ENCODE measurements at regions not wholly inside any gene's neighbourhood (a gene's known extent, or its start where the extent isn't known, plus 50 kb on each side); places are given as distances from the start of the nearest gene placed in this dataset.
"Not testable (repeated sequence)": the region's sequence is repeated elsewhere in the genome, so short reads cannot be mapped to it uniquely, and the experiment has no call there.

DNA sequence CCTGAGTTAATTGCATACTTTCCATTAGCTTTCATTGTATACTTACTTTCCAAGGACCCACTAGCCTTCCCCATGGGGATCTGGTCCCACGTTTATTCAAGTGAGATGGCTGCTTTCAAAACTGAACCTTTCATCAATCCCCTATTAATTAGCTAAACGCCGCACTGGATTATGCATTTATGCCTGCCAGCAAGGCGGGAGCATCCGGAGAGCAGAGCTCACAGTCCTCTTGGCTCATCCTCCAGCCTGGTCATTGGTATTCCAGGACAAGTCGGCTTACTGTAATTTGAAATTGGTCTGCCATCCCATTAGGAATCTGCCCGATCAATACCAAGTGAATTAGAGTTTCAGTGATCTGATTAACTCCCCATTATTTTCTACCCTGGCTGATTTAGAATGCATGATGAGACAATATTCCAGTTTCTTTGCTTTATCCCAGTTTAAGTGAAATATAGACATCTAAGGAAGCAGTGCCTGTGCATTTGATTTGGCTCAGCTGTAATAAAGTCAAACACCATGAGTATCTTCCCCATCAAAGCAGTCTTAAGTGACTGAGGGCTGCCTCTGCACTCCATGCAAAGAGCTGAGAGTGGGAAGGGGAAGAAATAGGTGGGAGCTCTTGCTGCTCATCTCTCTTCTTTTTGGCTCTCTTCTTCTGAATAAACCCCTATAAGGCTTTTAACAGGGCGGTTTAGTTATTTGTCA is 411.4 kb downstream of the GPAT3 start:
- H3K4me3 ChIP-seq (ENCODE audit: control insufficient read depth, low read depth, low read length) = no peak overlapping the region
- TF ChIP-seq CTCF (IDR thresholded peaks at IDR 0.05; ENCODE audit: control insufficient read depth, insufficient read depth, low read depth, low read length, missing control alignments) = no peak
- DNase-seq (ENCODE audit: low read depth) = no peak

GRCh38 chr4:83943691-83944090 is 407.8 kb downstream of the GPAT3 start:
- not testable (repeated sequence) for H3K4me3 ChIP-seq (ENCODE audit: control insufficient read depth, low read depth, low read length); DNase-seq (ENCODE audit: low read depth)

GRCh38 chr4:83932750-83933391 is 397.0 kb downstream of the GPAT3 start:
- no peak for TF ChIP-seq CTCF (IDR thresholded peaks at IDR 0.05; ENCODE audit: control insufficient read depth, insufficient read depth, low read depth, low read length, missing control alignments)
- H3K4me3 ChIP-seq (ENCODE audit: control insufficient read depth, low read depth, low read length) = no peak overlapping the region
- DNase-seq (ENCODE audit: low read depth) = no peak

DNA sequence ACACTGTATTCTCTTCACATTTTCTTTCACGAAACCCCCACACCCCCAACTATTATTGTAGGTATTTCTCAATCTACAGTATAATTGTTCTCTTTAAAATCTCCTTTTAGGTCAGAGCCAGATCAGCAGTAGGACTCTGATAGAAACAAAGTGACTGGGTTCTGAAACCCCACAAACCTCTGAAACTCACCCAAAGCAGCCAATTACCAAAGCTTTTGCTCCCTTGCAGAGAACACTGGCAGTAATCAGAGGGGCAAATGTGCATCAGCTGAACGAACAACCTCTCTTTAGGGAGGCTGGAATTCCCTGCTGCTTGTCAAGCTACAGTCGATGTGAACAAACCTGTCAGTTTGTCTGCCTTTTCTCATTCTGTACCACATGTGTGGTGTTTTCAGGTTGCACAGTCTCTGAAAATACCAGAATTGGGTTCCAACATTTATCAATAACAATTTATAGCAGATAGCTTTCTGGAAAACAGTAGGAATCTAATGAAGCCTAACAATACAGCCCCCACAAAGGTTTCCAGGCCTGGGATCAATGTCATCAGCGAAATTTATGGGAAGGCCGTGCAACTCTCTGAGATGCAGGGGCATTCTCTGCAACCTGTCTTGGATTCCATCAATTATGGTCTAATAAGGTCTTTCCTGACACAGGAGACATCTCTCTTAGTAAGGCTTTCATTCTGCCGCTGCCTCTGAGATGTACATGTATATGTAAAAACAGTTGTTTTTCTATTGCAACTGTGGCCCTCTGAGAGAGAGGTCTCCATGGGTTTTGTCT is 395.9 kb downstream of the GPAT3 start:
- no peak for DNase-seq (ENCODE audit: low read depth)
- TF ChIP-seq CTCF (IDR thresholded peaks at IDR 0.05; ENCODE audit: control insufficient read depth, insufficient read depth, low read depth, low read length, missing control alignments) = no peak
- no peak overlapping the region for H3K4me3 ChIP-seq (ENCODE audit: control insufficient read depth, low read depth, low read length)

GRCh38 chr4:83929550-83929949 is 393.6 kb downstream of the GPAT3 start:
- TF ChIP-seq CTCF (IDR thresholded peaks at IDR 0.05; ENCODE audit: control insufficient read depth, insufficient read depth, low read depth, low read length, missing control alignments) = no peak
- no peak overlapping the region for H3K4me3 ChIP-seq (ENCODE audit: control insufficient read depth, low read depth, low read length)
- DNase-seq (ENCODE audit: low read depth) = no peak

- no peak overlapping the region for H3K4me3 ChIP-seq (ENCODE audit: control insufficient read depth, low read depth, low read length)
- DNase-seq (ENCODE audit: low read depth) = no peak
- TF ChIP-seq CTCF (IDR thresholded peaks at IDR 0.05; ENCODE audit: control insufficient read depth, insufficient read depth, low read depth, low read length, missing control alignments) = no peak
Observed at GRCh38 chr4:83926950-83927349, 391.0 kb downstream of the GPAT3 start.

DNA sequence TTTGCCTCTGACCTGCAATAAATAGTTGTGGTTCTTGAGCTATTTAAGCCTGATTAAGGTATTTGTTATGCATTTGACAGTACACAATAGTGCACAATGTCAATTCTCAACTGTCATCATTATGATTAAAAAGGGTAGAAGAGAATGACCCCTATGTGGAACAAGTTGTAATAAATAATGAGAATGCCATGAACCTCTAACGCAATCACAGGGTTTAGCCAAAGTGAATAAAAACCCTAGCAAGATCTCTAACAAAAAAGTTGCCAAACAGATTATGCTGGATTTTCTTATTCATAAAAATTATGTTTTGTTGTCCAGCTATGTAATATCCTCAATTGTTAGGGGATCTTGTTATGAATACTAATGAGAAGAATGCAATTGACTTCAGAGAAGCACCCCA is 387.4 kb downstream of the GPAT3 start:
- no peak for TF ChIP-seq CTCF (IDR thresholded peaks at IDR 0.05; ENCODE audit: control insufficient read depth, insufficient read depth, low read depth, low read length, missing control alignments)
- no peak for DNase-seq (ENCODE audit: low read depth)
- H3K4me3 ChIP-seq (ENCODE audit: control insufficient read depth, low read depth, low read length) = no peak overlapping the region

Measured in AG09309 (cell line).